NCI-H146 treated with DMSO at 0.1 percent for 48 hours (cell line): ENCODE measurements at regions not wholly inside any gene's neighbourhood (a gene's known extent, or its start where the extent isn't known, plus 50 kb on each side); places are given as distances from the start of the nearest gene placed in this dataset.
"Not testable (repeated sequence)": the region's sequence is repeated elsewhere in the genome, so short reads cannot be mapped to it uniquely, and the experiment has no call there.

Source experiments
- DNase-seq: peaks from one replicate; lab custom pipeline; 2025; ENCODE audit not compliant: unreplicated experiment; lab: John Stamatoyannopoulos, UW

GRCh38 chr2:111602259-111602658 lies 281.7 kb downstream of the ANAPC1 start:
- DNase-seq = not testable (repeated sequence)

DNA sequence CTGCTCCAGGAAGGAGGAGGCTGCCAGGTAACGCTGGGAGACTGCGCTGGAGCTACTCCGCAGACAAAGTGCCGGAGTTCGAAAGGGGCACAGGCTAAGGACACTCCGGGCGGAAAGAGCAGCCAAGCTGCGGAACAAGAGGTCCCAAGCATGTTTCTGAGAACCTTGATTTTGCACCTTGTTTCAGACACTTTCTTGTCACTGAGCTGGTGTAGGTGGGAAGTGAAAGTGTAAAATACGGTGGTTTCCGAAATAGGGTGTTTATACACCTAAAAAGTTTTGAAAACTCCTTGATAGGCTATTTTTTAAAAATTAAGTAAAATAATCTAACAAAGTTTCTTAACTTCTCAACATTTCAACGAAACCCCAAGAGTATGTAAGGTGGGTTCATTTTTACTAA lies 278.2 kb downstream of the ANAPC1 start:
- DNase-seq = not testable (repeated sequence)

DNA sequence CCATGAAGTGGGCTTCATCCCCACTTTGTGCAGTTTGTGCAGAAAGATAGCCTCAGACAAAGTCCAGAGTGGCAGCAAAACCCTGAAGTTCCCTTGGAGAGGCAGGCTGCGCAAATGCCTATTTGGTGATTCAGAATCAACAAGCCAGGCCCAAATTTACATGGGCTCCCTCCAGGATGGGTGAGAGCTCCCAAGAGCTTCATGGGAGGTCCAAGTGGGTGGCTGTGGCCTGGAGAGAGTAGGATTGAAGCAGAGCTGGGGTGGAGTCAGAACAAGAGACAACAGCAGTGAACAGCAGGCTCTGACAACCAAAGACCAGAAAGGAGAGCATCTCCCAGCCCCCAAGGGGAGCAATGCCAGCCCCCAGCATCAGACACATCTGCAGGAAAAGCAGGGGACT lies 277.4 kb downstream of the ANAPC1 start:
- not testable (repeated sequence) for DNase-seq

DNA sequence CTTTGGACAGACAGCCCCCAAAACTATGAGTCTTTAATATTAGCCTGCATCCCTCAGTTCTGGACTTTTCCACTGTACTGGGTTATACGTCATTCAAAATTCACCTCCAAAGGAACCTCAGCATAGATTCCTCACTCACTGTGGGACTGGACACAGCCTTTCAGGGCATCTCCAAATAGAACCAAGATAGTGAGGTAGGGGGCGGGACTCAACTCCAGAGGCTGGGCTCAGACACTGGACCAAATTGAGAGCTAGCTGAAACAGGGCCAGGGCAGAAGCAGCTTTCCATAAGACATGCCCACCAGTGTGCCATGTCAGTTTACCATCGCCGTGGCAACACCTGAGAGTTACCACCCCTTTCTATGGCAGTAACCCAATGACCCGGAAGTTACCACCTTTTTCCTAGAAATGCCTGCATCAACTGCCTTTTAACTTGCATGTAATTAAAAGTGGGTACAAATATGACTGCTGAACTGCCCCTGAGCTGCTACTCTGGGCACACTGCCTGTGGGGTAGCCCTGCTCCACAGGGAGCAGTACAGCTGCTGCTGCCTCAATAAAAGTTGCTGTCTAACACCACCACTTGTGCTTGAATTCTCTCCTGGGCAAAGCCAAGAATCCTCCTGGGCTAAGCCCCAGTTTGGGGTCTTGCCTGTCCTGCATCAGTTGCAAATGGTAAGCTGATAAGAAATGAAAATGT lies 274.7 kb downstream of the ANAPC1 start:
- DNase-seq = not testable (repeated sequence)

- not testable (repeated sequence) for DNase-seq
These were observed 274.0 kb downstream of the ANAPC1 start for GRCh38 chr2:111610035-111610434.

DNA sequence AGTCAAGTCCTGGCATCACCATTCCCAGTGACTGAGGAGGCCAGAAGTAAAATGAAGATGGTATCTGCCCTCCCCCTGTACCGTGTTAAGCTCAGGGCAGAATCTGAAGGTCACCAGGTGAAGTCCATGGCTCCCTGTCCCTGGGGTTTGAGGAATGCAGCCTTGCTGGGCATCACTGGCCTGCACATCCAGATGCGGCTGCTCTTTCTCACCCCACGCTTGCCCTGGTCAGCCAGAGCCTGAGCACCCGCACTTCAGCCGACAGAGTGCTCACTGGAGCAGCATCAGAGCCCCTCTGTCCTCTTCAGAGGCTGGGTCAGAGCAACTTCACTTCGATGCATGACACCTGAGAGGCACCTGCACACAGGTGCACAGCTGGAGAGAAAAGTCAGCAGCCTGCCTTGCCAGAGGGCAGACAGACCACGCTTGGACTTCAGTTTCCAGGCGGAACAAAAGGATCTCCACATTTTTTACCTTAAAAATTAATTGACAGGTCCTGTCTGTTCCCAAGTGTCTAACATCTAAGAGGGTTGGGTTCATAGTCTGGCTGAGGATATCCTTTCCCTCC lies 267.3 kb downstream of the ANAPC1 start:
- DNase-seq = no peak

DNA sequence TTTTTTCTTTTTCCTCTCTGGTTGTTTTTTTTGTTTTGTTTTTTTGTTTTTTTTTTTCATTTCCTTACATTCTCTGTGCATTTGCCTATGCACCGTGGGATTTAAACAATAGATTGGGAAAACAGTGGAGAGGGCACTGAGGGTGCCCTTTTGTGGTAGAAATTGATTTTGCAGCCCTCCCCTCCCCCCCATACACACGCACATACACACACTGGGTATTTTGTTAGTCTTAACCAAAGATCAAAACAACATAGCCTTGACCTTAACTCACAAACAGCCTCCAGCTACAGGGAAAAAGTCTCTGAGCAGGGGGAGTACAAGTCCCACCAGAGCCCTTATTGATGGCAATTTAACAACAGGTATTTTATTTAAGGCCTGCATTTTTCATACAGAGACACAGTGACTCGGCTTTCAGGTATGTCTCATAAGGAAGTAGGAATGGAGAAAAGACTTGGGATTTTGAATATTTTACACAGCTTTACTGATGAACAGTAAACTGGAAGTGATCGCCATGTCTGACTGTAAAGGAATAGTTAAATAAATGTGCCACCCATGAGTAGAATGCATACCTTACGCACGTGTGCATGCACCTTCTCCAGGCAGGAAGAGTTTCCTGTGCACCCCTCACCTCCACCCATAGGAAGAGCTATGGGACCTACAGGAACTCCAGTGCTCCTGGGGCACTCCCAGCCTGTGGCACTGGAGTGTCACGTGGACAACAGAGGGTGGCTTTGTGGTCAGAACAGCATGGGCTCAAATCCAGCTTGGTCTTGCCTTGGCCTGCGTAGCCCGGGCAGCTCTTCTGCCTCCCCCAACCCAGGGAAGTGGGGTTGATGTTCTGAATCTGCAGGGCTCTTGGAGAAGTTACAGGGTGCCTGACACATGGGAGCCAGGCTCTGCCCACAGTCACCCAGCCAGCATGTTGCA lies 266.4 kb downstream of the ANAPC1 start:
- no peak for DNase-seq

- no peak for DNase-seq
These were observed 265.6 kb downstream of the ANAPC1 start for GRCh38 chr2:111618226-111618977.

DNA sequence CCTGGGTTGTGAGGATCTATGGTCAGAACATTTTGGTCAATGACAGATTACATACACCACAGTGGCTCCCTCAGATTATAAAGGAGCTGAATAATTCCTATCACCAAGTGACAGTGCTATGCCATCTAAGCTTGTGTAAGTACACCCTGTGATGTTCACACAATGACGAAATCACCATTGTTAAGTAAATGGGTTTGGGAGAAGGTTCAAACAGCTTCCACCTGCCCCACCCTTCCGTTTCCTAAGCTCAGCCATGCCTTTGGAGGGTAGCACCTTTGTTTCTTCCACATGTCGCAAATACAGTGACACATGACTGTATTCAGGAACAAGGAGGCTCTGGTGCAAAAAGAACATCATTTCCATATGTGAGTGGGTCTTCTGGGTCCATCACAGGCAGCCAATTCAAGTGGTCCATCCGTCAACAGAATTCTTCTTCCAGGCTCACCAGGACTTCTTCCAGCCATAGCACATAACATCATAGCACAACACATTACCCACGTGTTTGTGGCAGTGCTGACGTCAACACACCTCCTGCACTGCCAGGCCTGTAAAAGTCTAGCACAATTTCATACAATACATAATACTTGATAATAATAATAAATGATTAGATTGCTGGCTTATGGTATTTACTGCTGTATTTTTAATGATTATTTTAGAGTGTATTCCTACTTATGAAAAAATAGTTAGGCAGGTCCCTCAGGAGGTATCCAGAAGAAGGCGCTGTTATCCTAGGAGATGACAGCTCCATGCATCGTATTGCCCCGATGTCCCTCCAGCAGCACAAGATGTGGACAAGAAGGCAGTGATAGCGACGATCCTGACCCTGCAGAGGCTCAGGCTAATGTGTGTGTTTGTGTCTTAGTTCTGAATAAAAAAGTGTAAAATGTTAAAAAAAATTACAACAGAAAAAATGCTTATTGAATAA lies 264.8 kb downstream of the ANAPC1 start:
- DNase-seq = no peak

DNA sequence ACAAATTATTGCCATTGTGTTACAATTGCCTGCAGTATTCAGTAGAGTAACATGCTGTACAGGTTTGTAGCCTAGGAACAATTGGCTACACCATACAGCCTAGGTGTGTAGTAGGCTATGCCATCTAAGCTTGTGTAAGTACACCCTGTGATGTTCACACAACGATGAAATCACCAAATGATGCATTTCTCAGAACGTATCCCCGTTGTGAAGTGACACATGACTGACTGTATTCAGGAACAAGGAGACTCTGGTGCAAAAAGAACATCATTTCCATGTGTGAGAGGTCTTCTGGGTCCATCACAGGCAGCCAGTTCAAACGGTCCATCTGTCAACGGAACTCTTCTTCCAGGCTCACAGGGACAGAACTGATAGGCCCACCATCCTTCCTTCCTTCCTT lies 263.7 kb downstream of the ANAPC1 start:
- DNase-seq = no peak

DNA sequence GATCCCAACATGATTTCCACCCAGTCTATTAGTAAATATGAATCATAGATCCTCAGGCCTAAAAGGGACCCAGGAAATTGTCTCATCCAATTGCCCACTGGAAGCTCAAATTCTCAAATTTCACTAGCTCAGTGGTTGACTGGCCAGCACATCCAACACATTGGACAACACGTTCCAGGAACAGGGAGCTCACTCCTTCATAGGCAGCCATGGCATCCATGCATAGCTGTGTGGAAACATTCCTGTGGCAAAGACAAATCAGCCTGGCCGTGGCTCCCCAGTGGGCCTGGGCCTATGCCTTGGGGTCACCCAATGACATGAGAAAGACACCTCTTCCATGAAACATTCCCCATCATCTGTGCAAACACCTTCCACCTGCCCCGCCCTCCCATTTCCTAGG lies 261.1 kb downstream of the ANAPC1 start:
- no peak for DNase-seq

DNA sequence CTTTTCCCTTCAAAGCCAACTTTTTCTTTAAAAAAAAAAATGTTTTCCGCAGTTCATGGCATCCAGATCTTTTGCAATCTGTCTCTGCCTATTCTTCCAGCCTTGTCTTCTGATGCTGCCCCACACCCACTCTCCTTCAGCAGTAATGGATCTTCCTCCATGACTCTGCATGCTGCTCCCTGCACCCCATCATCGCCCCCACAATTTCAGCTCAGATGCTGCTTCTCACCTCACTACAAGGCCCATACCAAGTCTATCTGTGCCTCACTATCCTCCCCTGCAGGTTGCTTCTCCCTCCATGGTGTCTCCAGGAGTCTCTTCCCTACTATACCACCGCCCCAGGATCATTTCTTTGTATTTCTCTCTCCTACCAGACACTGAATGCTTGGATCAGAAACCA lies 260.6 kb downstream of the ANAPC1 start:
- DNase-seq = no peak

DNA sequence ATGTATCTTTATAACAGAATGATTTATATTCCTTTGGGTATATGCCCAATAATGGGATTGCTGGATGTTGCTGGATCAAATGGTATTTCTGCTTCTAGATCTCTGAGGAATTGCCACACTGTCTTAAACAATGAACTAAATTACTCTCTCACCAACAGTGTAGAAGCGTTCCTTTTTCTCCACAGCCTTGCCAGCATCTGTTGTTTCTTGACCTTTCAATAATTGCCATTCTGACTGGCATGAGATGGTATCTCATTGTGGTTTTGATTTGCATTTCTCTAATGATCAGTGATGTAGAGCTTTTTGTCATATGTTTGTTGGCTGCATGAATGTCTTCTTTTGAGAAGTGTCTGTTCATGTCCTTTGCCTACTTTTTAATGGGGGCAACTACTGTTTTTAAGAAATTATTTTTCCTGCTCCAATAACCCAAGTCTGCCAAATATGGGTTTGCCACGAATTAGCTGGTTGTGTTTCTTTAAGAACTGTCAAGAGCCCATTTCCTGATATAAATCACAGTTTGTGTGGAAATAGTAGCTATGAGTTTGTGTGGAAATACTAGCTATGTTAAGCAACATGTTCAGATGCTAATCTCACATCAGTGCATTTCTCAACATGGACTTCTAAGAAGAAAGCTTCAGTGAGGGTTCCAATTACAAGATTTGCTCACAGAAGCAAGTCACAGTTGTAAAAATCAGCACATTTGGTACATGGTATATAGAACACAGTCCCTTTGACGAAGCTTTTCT lies 259.4 kb downstream of the ANAPC1 start:
- DNase-seq = no peak

DNA sequence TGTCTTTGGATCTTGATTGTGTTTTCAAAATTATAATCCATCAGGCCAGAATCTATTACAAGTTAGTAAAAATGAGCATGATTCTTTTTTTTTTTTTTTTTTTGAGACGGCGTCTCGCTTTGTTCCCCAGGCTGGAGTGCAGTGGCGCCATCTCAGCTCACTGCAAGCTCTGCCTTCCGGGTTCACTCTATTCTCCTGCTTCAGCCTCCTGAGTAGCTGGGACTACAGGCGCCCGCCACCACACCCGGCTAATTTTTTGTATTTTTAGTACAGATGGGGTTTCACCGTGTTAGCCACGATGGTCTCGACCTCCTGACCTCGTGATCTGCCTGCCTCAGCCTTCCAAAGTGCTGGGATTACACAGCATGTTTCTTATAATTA lies 258.8 kb downstream of the ANAPC1 start:
- DNase-seq = not testable (repeated sequence)

DNA sequence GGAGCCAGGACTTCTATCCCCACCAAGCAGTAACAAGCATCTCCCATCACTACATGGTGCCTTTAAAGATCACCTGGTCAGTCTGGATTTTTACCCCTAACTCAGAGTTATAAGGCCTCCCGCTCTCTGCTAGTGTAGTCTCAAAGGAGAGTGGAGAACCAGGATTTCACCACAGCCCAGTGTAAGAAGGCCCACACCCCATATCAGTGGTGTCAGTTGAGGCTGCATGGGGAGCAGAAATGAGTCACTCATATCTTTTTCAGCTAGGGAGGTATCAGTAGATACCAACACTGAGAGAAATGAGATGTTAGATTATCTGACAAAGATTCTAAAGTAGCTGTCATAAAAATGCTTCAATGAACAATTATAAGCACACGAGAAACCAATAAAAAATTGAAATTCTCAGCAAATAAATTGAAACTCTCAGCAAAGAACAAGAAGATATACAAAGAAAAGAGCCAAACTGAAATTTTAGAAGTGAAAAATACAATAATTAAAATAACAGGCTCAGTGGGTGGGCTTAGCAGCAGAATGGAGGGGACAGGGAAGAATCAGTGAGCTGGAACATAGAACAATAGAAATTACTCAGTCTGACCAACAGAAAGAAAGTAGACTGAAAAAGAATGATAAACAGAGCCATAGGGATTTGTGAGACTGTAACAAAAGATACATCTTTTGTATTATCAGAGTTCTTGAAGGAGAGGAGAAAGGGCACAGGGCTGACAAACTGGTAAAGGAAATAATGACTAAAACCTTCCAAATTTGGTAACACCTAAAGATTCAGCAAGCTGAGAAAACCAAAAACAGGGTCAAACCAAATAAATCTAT lies 257.7 kb downstream of the ANAPC1 start:
- DNase-seq = no peak

DNA sequence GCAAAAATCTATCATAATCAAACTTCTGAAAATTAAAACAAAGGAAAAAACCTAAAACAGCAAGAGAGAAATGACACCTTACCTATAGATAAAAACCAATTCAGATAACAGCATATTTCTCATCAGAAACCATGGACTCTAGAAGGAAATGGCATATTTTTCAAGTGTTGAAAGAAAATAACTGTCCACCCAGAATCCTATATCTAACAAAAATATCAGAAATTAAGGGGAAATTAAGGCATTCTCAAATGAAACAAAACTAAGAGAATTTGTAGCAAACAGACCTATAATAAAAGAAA lies 257.2 kb downstream of the ANAPC1 start:
- DNase-seq = no peak

GRCh38 chr2:111627256-111627655 lies 256.7 kb downstream of the ANAPC1 start:
- DNase-seq = no peak

DNA sequence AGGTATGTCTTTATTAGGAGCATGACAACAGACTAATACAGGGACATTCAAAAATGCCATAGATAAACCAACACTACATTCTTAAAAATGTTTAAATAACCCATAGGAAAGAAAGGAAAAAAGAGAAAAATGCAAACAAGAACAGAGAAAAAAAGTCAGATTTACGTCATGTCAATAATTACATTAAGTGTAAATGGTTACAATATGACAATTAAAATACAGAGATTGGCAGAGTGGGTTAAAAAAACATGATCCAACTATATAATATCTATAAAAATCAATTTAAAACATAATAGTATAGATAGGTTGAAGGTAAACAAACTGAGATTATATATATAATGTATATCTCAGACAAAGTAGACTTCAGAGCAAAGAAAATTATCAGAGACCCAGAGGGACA lies 255.8 kb downstream of the ANAPC1 start:
- no peak for DNase-seq

DNA sequence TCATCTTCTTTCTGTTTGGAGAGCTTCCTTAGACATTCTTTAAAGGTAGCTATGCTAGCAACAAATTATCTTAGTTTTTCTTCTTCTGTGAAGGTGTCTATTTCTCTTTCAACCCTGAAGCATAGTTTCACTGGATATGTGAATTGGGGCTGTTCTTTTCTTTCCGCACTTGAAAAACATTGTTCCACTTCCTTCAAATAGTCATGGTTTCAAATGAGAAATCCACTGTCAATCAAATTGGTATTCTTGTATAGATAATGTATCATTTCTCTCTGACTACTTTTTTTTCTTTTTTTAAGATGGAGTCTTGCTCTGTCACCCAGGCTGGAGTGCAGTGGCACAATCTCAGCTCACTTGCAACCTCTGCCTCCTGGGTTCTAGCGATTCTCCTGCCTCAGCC lies 254.0 kb downstream of the ANAPC1 start:
- no peak for DNase-seq
